Type B pancreatic cell (in vitro differentiated cells): ENCODE measurements at regions not wholly inside any gene's neighbourhood (a gene's known extent, or its start where the extent isn't known, plus 50 kb on each side); places are given as distances from the start of the nearest gene placed in this dataset.

Experiments used
- DNase-seq: peaks from one replicate; pipeline ENCODE4 v3.0.0; 2021; ENCODE audit warnings: mixed read lengths; ENCODE audit not compliant: unreplicated experiment; ENCODE audit errors: extremely low spot score
- H3K27ac Mint-ChIP-seq: 2 replicates; pipeline ENCODE4 v1.8.0; 2021; ENCODE audit warnings: mild to moderate bottlenecking, mixed read lengths
- H3K27me3 Mint-ChIP-seq: 2 replicates; pipeline ENCODE4 v1.8.0; 2021; ENCODE audit warnings: mixed read lengths
- H3K36me3 Mint-ChIP-seq: 2 replicates; pipeline ENCODE4 v1.8.0; 2021; ENCODE audit warnings: mixed read lengths
- H3K4me1 Mint-ChIP-seq: one replicate; pipeline ENCODE4 v1.8.0; 2021; ENCODE audit warnings: mixed read lengths; ENCODE audit not compliant: unreplicated experiment
- H3K4me3 Mint-ChIP-seq: 2 replicates; pipeline ENCODE4 v1.8.0; 2021; ENCODE audit warnings: mild to moderate bottlenecking, mixed read lengths
- H3K9me3 Mint-ChIP-seq: 2 replicates; pipeline ENCODE4 v1.8.0; 2021; ENCODE audit warnings: mixed read lengths
- TF ChIP-seq, protein P1 (sequence below): fragments of 200-600 bp; sonication (generic); conservative IDR thresholded peaks from 2 replicates; pipeline ENCODE4 v1.5.0; 2021; ENCODE audit warnings: antibody characterized with exemption, mild to moderate bottlenecking

- Mint-ChIP-seq H3K4me1 (no peaks in the 10 kb centered on the region), H3K9me3 (no peaks in the 10 kb centered on the region), H3K27me3 (no peaks in the 10 kb centered on the region), H3K4me3 (no peak overlapping the region), H3K27ac (no peak overlapping the region), H3K36me3 (no peaks in the 10 kb centered on the region)
- TF ChIP-seq, protein P1, sequence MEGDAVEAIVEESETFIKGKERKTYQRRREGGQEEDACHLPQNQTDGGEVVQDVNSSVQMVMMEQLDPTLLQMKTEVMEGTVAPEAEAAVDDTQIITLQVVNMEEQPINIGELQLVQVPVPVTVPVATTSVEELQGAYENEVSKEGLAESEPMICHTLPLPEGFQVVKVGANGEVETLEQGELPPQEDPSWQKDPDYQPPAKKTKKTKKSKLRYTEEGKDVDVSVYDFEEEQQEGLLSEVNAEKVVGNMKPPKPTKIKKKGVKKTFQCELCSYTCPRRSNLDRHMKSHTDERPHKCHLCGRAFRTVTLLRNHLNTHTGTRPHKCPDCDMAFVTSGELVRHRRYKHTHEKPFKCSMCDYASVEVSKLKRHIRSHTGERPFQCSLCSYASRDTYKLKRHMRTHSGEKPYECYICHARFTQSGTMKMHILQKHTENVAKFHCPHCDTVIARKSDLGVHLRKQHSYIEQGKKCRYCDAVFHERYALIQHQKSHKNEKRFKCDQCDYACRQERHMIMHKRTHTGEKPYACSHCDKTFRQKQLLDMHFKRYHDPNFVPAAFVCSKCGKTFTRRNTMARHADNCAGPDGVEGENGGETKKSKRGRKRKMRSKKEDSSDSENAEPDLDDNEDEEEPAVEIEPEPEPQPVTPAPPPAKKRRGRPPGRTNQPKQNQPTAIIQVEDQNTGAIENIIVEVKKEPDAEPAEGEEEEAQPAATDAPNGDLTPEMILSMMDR, result no peak
- no peak for DNase-seq
Measured at GRCh38 chr7:12456506-12456905, 52.8 kb upstream of the VWDE start.

- DNase-seq, result no peak
- TF ChIP-seq, protein P1, result peak; percentile 85
Measured at GRCh38 chr7:12458520-12459131, 55.0 kb upstream of the VWDE start.

DNA sequence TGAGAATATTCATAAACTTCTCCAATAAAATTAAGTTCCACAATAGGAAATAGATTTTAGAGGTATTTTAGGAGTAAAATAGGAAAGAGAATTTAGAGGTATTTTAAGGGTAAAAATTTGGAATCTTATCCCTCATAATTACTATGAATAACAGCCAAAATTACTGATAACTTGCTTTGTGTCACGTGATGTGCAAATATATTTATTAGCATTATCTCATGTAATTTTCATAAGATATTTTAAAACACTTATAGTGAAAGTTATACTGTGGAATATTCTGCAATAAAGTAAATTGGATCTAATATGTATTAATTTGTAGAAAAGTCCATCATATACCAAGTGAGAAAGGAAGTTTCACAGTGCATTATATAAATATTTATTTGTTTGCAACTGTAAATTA, 64.2 kb upstream of the VWDE start:
- H3K4me3 Mint-ChIP-seq, result no peak overlapping the region
- no peak for DNase-seq
- no peaks in the 10 kb centered on the region for H3K36me3 Mint-ChIP-seq
- no peaks in the 10 kb centered on the region for H3K27me3 Mint-ChIP-seq
- no peaks in the 10 kb centered on the region for H3K9me3 Mint-ChIP-seq
- no peak overlapping the region for H3K27ac Mint-ChIP-seq
- TF ChIP-seq, protein P1, result no peak
- no peaks in the 10 kb centered on the region for H3K4me1 Mint-ChIP-seq

More at GRCh38 chr7:12458520-12459131, 55.0 kb upstream of the VWDE start:
- Mint-ChIP-seq H3K27ac (no peak overlapping the region), H3K4me3 (no peak overlapping the region), H3K4me1 (no peaks in the 10 kb centered on the region), H3K27me3 (no peaks in the 10 kb centered on the region), H3K36me3 (no peaks in the 10 kb centered on the region), H3K9me3 (peaks cover 3% of the 10 kb centered on the region)

GRCh38 chr7:12469568-12469967, 65.9 kb upstream of the VWDE start:
- Mint-ChIP-seq H3K4me3 (no peak overlapping the region), H3K27ac (no peak overlapping the region), H3K27me3 (no peaks in the 10 kb centered on the region), H3K9me3 (no peaks in the 10 kb centered on the region), H3K36me3 (no peaks in the 10 kb centered on the region), H3K4me1 (no peaks in the 10 kb centered on the region)
- DNase-seq, result no peak
- TF ChIP-seq, protein P1, result no peak

GRCh38 chr7:12470930-12471329, 67.3 kb upstream of the VWDE start:
- Mint-ChIP-seq H3K4me3 (no peak overlapping the region), H3K9me3 (no peaks in the 10 kb centered on the region), H3K36me3 (no peaks in the 10 kb centered on the region), H3K4me1 (peaks cover 8% of the 10 kb centered on the region), H3K27ac (no peak overlapping the region), H3K27me3 (no peaks in the 10 kb centered on the region)
- DNase-seq, result no peak
- TF ChIP-seq, protein P1, result no peak

DNA sequence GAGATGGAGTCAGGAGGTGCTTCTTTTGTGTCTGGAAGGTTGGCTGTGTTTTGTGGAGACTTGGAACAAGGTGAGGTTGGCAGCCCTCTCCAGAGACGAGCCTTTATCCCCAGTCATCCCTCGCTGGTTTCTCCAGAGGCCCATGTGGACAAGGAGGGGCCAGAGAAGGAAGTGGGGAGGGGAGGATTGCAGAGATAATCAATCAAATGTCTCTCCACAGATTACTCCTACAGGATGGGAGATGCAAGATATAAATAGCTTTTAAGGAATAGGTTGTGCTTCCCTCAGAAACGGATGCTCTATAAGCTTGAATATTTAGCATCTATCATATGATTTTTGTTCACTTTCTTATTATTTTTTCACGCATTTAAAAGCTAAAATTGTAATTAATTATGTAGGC, 70.4 kb upstream of the VWDE start:
- H3K4me3 Mint-ChIP-seq, result no peak overlapping the region
- H3K27me3 Mint-ChIP-seq, result no peaks in the 10 kb centered on the region
- no peak overlapping the region for H3K27ac Mint-ChIP-seq
- no peaks in the 10 kb centered on the region for H3K36me3 Mint-ChIP-seq
- TF ChIP-seq, protein P1, result no peak
- H3K9me3 Mint-ChIP-seq, result no peaks in the 10 kb centered on the region
- H3K4me1 Mint-ChIP-seq, result peaks cover 9% of the 10 kb centered on the region
- no peak for DNase-seq
